SK-N-SH (cell line): ENCODE measurements at regions not wholly inside any gene's neighbourhood (a gene's known extent, or its start where the extent isn't known, plus 50 kb on each side); places are given as distances from the start of the nearest gene placed in this dataset.

Source experiments
- CTCF ChIA-PET: fragments of 300-600, 350-600 bp; formaldehyde crosslinking; extraction: SDS; loops from one replicate; lab custom pipeline; 2021; lab: Yijun Ruan, JAX
- POLR2A ChIA-PET: fragments of 350-600 bp; sonication (Branson Sonifier 250); formaldehyde crosslinking; extraction: SDS; loops from one replicate; lab custom pipeline; 2020; ENCODE audit warnings: antibody characterized with exemption, inconsistent platforms; lab: Yijun Ruan, JAX
- DNase-seq: peaks from one replicate; pipeline ENCODE4 v3.0.0; 2012
- H2AFZ ChIP-seq: fragments of 200-600 bp; sonication (generic); 2 replicates; pipeline ENCODE4 v1.8.1; 2016; ENCODE audit warnings: antibody characterized with exemption, mild to moderate bottlenecking, low read depth
- H3F3A ChIP-seq: fragments of 200-600 bp; sonication (generic); replicated peaks from 2 replicates; pipeline ENCODE3; 2016; ENCODE audit warnings: antibody characterized with exemption, mild to moderate bottlenecking; ENCODE audit not compliant: insufficient read depth
- H3K27ac ChIP-seq, 2 experiments: fragments of 200-500 bp in 1 of 2; fragments of 200-600 bp in 1 of 2; sonication (Bioruptor generic) in 1 of 2; sonication (generic), shearing (Covaris generic) in 1 of 2; 2 replicates each; pipeline versions ENCODE4 v1.5.1 to v1.6.1; 2014 to 2016; ENCODE audit warnings: low read depth in 2 of 2, inconsistent platforms in 1 of 2, low read length in 1 of 2, mild to moderate bottlenecking in 1 of 2, mixed read lengths in 1 of 2
- H3K27me3 ChIP-seq: fragments of 200-600 bp; sonication (generic), shearing (Covaris generic); 2 replicates; pipeline ENCODE4 v1.6.1; 2016; ENCODE audit warnings: mixed run types; ENCODE audit not compliant: insufficient read depth
- H3K36me3 ChIP-seq, 2 experiments: fragments of 200-500 bp in 1 of 2; fragments of 200-600 bp in 1 of 2; sonication (Bioruptor generic) in 1 of 2; sonication (generic) in 1 of 2; replicated peaks in 1 of 2; 2 replicates each; pipeline versions ENCODE3 to v1.5.1; 2014 to 2016; ENCODE audit warnings: low read length in 1 of 2, mild to moderate bottlenecking in 1 of 2; ENCODE audit not compliant: insufficient read depth in 2 of 2, control insufficient read depth in 1 of 2
- H3K4me1 ChIP-seq, 2 experiments: fragments of 200-500 bp in 1 of 2; fragments of 200-600 bp in 1 of 2; sonication (Bioruptor generic) in 1 of 2; sonication (generic), shearing (Covaris generic) in 1 of 2; 2 replicates each; pipeline versions ENCODE4 v1.5.1 to v1.6.1; 2014 to 2016; ENCODE audit warnings: low read depth in 1 of 2, low read length in 1 of 2, mixed run types in 1 of 2; ENCODE audit not compliant: insufficient read depth in 2 of 2, control insufficient read depth in 1 of 2
- H3K4me2 ChIP-seq: fragments of 200-600 bp; sonication (generic), shearing (Covaris generic); 2 replicates; pipeline ENCODE4 v1.6.1; 2017; ENCODE audit warnings: mixed run types
- H3K4me3 ChIP-seq, 2 experiments: fragments of 200-500 bp in 1 of 2; fragments of 200-600 bp in 1 of 2; sonication (Bioruptor generic) in 1 of 2; sonication (generic), shearing (Covaris generic) in 1 of 2; 2 replicates each; pipeline versions ENCODE4 v1.5.1 to v1.8.1; 2014 to 2016; ENCODE audit warnings: low read depth in 2 of 2, inconsistent platforms in 1 of 2, low read length in 1 of 2, mild to moderate bottlenecking in 1 of 2, mixed read lengths in 1 of 2, moderate library complexity in 1 of 2
- H3K79me2 ChIP-seq: fragments of 200-600 bp; sonication (generic); 2 replicates; pipeline ENCODE4 v1.8.1; 2017; ENCODE audit warnings: mild to moderate bottlenecking; ENCODE audit not compliant: insufficient read depth
- H3K9ac ChIP-seq: fragments of 200-600 bp; sonication (generic); 2 replicates; pipeline ENCODE4 v1.6.1; 2017; ENCODE audit warnings: mixed run types
- H3K9me2 ChIP-seq: fragments of 200-600 bp; sonication (generic); 2 replicates; pipeline ENCODE4 v1.6.1; 2017; ENCODE audit warnings: mixed run types
- H3K9me3 ChIP-seq: fragments of 200-600 bp; sonication (generic); 2 replicates; pipeline ENCODE4 v1.6.1; 2017; ENCODE audit warnings: mixed run types, mild to moderate bottlenecking, moderate library complexity
- H4K20me1 ChIP-seq: fragments of 200-600 bp; sonication (generic); 2 replicates; pipeline ENCODE4 v1.6.1; 2017; ENCODE audit warnings: mild to moderate bottlenecking, mixed run types; ENCODE audit not compliant: insufficient read depth
- ELF1 ChIP-seq: IDR thresholded peaks from 2 replicates; pipeline ENCODE4 v1.4.0; 2012
- FOXJ3 ChIP-seq: sonication (generic); formaldehyde crosslinking; IDR thresholded peaks from 2 replicates; pipeline ENCODE4 v1.5.1; 2020; ENCODE audit warnings: mild to moderate bottlenecking, missing genetic modification reagents
- GABPA ChIP-seq: IDR thresholded peaks from 2 replicates; pipeline ENCODE4 v1.4.0; 2012; ENCODE audit warnings: low read depth, mild to moderate bottlenecking
- GATA2 ChIP-seq: sonication (generic); formaldehyde crosslinking; IDR thresholded peaks from 2 replicates; pipeline ENCODE4 v1.5.0; 2020; ENCODE audit warnings: mild to moderate bottlenecking, missing genetic modification reagents
- JUND ChIP-seq: IDR thresholded peaks from 2 replicates; pipeline ENCODE4 v1.4.0; 2012
- MXI1 ChIP-seq: IDR thresholded peaks from 2 replicates; pipeline ENCODE4 v1.6.1; 2012; ENCODE audit warnings: mild to moderate bottlenecking, low read depth, low read length, improper control_type of control experiment
- RFX5 ChIP-seq: IDR thresholded peaks from 2 replicates; pipeline ENCODE4 v1.6.1; 2012; ENCODE audit warnings: mild to moderate bottlenecking, improper control_type of control experiment, low read length
- RXRA ChIP-seq: IDR thresholded peaks from 2 replicates; pipeline ENCODE4 v1.4.0; 2012; ENCODE audit warnings: low read depth, mild to moderate bottlenecking, borderline replicate concordance
- TCF12 ChIP-seq: IDR thresholded peaks from 2 replicates; pipeline ENCODE4 v1.4.0; 2012
- TEAD4 ChIP-seq: IDR thresholded peaks from 2 replicates; pipeline ENCODE4 v1.4.0; 2012; ENCODE audit warnings: mild to moderate bottlenecking, borderline replicate concordance; ENCODE audit not compliant: insufficient read depth
- WGBS: methylation state at CpG from one replicate; pipeline ENCODE4 v1.1.6; 2017; ENCODE audit warnings: low lambda C conversion rate; 5-methylcytosine and 5-hydroxymethylcytosine counted together
- TF ChIP-seq, protein P1 (sequence below): IDR thresholded peaks from 2 replicates; pipeline ENCODE4; 2012
- TF ChIP-seq, protein P2 (sequence below): IDR thresholded peaks from 2 replicates; pipeline ENCODE4 v1.4.0; 2012; ENCODE audit warnings: low read depth, borderline replicate concordance
- TF ChIP-seq, protein P3 (sequence below): fragments of 200-600 bp; sonication (generic); IDR thresholded peaks from 2 replicates; pipeline ENCODE4 v1.6.1; 2017; ENCODE audit warnings: antibody characterized with exemption, mild to moderate bottlenecking, moderate library complexity
- TF ChIP-seq, protein P4 (sequence below): IDR thresholded peaks from 2 replicates; pipeline ENCODE4 v1.4.0; 2012; ENCODE audit warnings: low read depth
- TF ChIP-seq, protein P5 (sequence below): IDR thresholded peaks from 2 replicates; pipeline ENCODE4 v1.6.1; 2012; ENCODE audit warnings: mild to moderate bottlenecking, low read depth, low read length, moderate library complexity

DNA sequence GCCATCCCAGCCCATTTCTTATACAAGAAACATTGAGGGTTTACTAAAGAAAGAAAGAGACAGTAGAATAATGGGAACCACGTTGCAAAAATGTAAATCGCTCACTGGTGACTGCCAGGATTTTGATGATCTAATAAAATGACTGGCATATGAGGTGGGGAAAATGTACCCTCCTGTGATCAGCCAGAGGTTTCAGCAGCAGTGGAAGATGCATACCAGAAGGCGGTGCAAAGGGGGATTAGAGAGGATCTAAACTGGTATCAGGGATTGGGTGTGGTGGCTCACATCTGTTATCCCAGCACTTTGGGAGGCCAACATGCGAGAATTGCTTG is 60.8 kb upstream of the DDR1 start:
- POLR2A ChIA-PET, result no interaction called here

More for the DNA sequence above, 60.8 kb upstream of the DDR1 start:
- Histone ChIP-seq H3K36me3 (no peaks in the 10 kb centered on the region), H3K79me2 (no peaks in the 10 kb centered on the region), H4K20me1 (no peaks in the 10 kb centered on the region), H3F3A (peaks cover 18% of the 10 kb centered on the region), H3K27ac (no peak overlapping the region), H3K4me1 (peaks cover 5 to 27% of the 10 kb centered on the region in 2 experiments; a peak in 3 of 4 replicates), H3K27me3 (no peaks in the 10 kb centered on the region), H3K9ac (no peak overlapping the region), H2AFZ (no peak overlapping the region), H3K4me3 (no peak overlapping the region), H3K4me2 (no peak overlapping the region)
- 76% methylated on average over 4 of the region's 4 CpGs for WGBS
- CTCF ChIA-PET, result interaction anchor here (2.1 to 4.0 kb wide), 3 partner anchors 10 to 256 kb away, joined by 6 to 26 read pairs (median 7); no protein-coding TSS in a partner anchor
- DNase-seq, result no peak
- TF ChIP-seq, protein P1, sequence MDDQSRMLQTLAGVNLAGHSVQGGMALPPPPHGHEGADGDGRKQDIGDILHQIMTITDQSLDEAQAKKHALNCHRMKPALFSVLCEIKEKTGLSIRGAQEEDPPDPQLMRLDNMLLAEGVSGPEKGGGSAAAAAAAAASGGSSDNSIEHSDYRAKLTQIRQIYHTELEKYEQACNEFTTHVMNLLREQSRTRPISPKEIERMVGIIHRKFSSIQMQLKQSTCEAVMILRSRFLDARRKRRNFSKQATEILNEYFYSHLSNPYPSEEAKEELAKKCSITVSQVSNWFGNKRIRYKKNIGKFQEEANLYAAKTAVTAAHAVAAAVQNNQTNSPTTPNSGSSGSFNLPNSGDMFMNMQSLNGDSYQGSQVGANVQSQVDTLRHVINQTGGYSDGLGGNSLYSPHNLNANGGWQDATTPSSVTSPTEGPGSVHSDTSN, result no peak
- TF ChIP-seq TCF12 (no peak), JUND (no peak), RFX5 (no peak), MXI1 (no peak), GATA2 (no peak), ELF1 (no peak), GABPA (no peak), RXRA (no peak), FOXJ3 (no peak), TEAD4 (no peak)
- TF ChIP-seq, protein P2, sequence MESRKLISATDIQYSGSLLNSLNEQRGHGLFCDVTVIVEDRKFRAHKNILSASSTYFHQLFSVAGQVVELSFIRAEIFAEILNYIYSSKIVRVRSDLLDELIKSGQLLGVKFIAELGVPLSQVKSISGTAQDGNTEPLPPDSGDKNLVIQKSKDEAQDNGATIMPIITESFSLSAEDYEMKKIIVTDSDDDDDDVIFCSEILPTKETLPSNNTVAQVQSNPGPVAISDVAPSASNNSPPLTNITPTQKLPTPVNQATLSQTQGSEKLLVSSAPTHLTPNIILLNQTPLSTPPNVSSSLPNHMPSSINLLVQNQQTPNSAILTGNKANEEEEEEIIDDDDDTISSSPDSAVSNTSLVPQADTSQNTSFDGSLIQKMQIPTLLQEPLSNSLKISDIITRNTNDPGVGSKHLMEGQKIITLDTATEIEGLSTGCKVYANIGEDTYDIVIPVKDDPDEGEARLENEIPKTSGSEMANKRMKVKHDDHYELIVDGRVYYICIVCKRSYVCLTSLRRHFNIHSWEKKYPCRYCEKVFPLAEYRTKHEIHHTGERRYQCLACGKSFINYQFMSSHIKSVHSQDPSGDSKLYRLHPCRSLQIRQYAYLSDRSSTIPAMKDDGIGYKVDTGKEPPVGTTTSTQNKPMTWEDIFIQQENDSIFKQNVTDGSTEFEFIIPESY, result no peak
- TF ChIP-seq, protein P3, sequence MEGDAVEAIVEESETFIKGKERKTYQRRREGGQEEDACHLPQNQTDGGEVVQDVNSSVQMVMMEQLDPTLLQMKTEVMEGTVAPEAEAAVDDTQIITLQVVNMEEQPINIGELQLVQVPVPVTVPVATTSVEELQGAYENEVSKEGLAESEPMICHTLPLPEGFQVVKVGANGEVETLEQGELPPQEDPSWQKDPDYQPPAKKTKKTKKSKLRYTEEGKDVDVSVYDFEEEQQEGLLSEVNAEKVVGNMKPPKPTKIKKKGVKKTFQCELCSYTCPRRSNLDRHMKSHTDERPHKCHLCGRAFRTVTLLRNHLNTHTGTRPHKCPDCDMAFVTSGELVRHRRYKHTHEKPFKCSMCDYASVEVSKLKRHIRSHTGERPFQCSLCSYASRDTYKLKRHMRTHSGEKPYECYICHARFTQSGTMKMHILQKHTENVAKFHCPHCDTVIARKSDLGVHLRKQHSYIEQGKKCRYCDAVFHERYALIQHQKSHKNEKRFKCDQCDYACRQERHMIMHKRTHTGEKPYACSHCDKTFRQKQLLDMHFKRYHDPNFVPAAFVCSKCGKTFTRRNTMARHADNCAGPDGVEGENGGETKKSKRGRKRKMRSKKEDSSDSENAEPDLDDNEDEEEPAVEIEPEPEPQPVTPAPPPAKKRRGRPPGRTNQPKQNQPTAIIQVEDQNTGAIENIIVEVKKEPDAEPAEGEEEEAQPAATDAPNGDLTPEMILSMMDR, result no peak
- TF ChIP-seq, protein P4, sequence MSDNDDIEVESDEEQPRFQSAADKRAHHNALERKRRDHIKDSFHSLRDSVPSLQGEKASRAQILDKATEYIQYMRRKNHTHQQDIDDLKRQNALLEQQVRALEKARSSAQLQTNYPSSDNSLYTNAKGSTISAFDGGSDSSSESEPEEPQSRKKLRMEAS, result no peak
- TF ChIP-seq, protein P5, sequence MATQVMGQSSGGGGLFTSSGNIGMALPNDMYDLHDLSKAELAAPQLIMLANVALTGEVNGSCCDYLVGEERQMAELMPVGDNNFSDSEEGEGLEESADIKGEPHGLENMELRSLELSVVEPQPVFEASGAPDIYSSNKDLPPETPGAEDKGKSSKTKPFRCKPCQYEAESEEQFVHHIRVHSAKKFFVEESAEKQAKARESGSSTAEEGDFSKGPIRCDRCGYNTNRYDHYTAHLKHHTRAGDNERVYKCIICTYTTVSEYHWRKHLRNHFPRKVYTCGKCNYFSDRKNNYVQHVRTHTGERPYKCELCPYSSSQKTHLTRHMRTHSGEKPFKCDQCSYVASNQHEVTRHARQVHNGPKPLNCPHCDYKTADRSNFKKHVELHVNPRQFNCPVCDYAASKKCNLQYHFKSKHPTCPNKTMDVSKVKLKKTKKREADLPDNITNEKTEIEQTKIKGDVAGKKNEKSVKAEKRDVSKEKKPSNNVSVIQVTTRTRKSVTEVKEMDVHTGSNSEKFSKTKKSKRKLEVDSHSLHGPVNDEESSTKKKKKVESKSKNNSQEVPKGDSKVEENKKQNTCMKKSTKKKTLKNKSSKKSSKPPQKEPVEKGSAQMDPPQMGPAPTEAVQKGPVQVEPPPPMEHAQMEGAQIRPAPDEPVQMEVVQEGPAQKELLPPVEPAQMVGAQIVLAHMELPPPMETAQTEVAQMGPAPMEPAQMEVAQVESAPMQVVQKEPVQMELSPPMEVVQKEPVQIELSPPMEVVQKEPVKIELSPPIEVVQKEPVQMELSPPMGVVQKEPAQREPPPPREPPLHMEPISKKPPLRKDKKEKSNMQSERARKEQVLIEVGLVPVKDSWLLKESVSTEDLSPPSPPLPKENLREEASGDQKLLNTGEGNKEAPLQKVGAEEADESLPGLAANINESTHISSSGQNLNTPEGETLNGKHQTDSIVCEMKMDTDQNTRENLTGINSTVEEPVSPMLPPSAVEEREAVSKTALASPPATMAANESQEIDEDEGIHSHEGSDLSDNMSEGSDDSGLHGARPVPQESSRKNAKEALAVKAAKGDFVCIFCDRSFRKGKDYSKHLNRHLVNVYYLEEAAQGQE, result no peak
- TF ChIP-seq, all 33 proteins: peak for 0
- no peaks in the 10 kb centered on the region for H3K9me2 ChIP-seq
- H3K9me3 ChIP-seq, result no peaks in the 10 kb centered on the region
